GM13976 (cell line): ENCODE measurements at regions not wholly inside any gene's neighbourhood (a gene's known extent, or its start where the extent isn't known, plus 50 kb on each side); places are given as distances from the start of the nearest gene placed in this dataset.

Experiments
- DNase-seq: peaks from one replicate; pipeline ENCODE4 v3.0.0; 2012; ENCODE audit warnings: low spot score
- CTCF ChIP-seq: IDR thresholded peaks from 2 replicates; pipeline ENCODE4 v1.5.1; 2012; ENCODE audit warnings: borderline replicate concordance, mild to moderate bottlenecking; ENCODE audit not compliant: insufficient read depth; ENCODE audit errors: extremely low read depth, missing control alignments, control extremely low read depth
- in situ Hi-C: fragments of 300-500 bp; cut with MboI; formaldehyde crosslinking; loops from one replicate; pipeline ENCODE4 v1.12.0; 2022; ENCODE audit warnings: low sequenced_read_pairs, mixed read lengths, inconsistent platforms; ENCODE audit not compliant: unreplicated experiment

- in situ Hi-C loops = no loop called here
- no peak for TF ChIP-seq CTCF
- no peak for DNase-seq
These were observed 546.3 kb upstream of the ZEB2 start for GRCh38 chr2:145066151-145066661.

- in situ Hi-C loops = no loop called here
- TF ChIP-seq CTCF = no peak
- no peak for DNase-seq
These were observed 545.4 kb upstream of the ZEB2 start for GRCh38 chr2:145065342-145065741.

- no peak for TF ChIP-seq CTCF
- in situ Hi-C loops = no loop called here
- no peak for DNase-seq
These were observed 544.6 kb upstream of the ZEB2 start for GRCh38 chr2:145064511-145064910.

- no peak for DNase-seq
- in situ Hi-C loops = no loop called here
- TF ChIP-seq CTCF = no peak
These were observed 541.0 kb upstream of the ZEB2 start for GRCh38 chr2:145060876-145061275.

- no peak for DNase-seq
- in situ Hi-C loops = no loop called here
- TF ChIP-seq CTCF = no peak
These were observed 540.0 kb upstream of the ZEB2 start for GRCh38 chr2:145059914-145060313.

- TF ChIP-seq CTCF = no peak
- no peak for DNase-seq
- in situ Hi-C loops = no loop called here
These were observed 539.4 kb upstream of the ZEB2 start for GRCh38 chr2:145059343-145059742.

- in situ Hi-C loops = no loop called here
- DNase-seq = no peak
- no peak for TF ChIP-seq CTCF
These were observed 538.5 kb upstream of the ZEB2 start for GRCh38 chr2:145058457-145058856.
